GM21423 (cell line): ENCODE measurements at regions not wholly inside any gene's neighbourhood (a gene's known extent, or its start where the extent isn't known, plus 50 kb on each side); places are given as distances from the start of the nearest gene placed in this dataset.
"Not testable (repeated sequence)": the region's sequence is repeated elsewhere in the genome, so short reads cannot be mapped to it uniquely, and the experiment has no call there.

Experiments
- ATAC-seq: cut with Tn5 transposase; IDR thresholded peaks from one replicate; pipeline ENCODE4 v1.9.1; 2021; ENCODE audit warnings: mild to moderate bottlenecking, moderate library complexity; ENCODE audit not compliant: unreplicated experiment

- no peak for ATAC-seq
These were observed 198.7 kb downstream of the GPAT3 start for GRCh38 chr4:83734576-83734975.

GRCh38 chr4:83732114-83732635 is 196.3 kb downstream of the GPAT3 start:
- ATAC-seq = no peak

GRCh38 chr4:83731609-83732008 is 195.7 kb downstream of the GPAT3 start:
- ATAC-seq = no peak

GRCh38 chr4:83730958-83731357 is 195.1 kb downstream of the GPAT3 start:
- ATAC-seq = not testable (repeated sequence)

- no peak for ATAC-seq
These were observed 192.3 kb downstream of the GPAT3 start for GRCh38 chr4:83728191-83728590.

DNA sequence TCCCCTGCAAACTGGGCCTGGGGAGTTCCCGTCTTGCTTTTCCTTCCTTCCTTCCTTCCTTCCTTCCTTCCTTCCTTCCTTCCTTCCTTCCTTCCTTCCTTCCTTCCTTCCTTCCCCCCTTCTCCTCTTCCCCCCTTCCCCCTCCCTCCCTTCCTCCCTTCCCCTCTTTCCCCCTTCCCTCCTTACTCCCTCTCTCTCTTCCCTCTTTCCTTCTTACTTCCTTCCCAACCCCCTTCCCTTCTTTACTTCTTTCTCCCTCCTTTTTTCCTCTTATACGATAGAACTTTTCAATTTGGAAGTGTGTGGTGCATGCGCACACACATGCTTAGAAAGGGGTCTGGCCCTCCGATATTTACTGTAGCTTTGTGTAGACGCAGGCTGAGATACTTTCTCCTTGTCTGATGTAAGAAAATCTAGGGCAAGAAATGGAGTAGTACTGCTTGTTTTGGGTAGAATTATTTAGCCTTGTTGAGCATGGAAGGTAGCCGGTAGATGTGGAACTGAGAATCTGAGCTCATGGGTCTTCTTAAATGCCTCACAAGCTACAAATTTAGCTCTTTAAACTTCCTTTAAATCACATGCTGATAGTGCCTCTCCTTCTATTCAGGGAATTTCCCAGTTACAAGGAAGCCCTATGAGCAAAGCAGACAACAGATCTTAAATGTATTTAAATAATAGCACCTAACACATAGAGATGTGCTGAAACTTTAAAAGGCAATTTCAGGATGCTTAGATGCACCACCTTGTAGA is 189.6 kb downstream of the GPAT3 start:
- no peak for ATAC-seq

DNA sequence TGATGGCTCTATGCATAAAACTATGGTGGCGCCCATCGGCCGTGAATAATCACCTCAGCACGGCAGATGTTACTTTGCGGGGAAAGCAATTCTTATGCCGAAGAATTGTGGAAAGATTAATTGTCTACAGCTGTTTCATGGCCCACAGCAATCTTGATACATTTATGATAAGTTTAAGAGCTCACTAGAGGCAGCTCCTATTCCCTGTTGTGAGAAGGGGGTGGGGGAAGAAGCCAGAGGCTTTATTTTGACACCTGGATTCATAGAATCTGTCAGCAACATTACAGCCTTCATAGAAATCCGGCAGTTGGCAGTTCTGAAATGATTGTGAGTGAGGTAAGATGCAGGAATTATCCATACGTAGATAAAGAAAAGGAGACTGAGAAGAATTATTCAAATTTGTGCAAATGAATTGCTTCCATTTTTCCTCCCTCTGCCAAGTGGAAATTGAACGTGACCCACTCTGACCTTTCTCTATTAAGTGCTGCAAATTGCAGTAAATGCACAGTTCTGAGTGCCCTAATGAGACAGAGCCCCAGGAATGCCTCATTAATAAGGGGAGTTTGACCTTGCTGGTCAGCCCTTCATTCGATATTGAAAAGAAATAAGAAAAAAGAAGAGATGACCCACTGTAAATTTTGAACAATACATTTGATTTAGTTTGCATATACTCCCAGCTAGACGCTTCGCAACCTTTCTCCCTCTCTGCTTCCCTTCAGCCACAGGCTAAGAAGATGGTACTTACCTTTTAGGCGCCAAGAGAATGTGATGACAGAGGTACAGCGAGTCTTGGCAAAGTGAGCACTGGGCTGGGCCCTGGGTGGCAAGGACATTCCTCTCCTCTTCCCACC is 188.8 kb downstream of the GPAT3 start:
- no peak for ATAC-seq

GRCh38 chr4:83723609-83724008 is 187.7 kb downstream of the GPAT3 start:
- no peak for ATAC-seq

DNA sequence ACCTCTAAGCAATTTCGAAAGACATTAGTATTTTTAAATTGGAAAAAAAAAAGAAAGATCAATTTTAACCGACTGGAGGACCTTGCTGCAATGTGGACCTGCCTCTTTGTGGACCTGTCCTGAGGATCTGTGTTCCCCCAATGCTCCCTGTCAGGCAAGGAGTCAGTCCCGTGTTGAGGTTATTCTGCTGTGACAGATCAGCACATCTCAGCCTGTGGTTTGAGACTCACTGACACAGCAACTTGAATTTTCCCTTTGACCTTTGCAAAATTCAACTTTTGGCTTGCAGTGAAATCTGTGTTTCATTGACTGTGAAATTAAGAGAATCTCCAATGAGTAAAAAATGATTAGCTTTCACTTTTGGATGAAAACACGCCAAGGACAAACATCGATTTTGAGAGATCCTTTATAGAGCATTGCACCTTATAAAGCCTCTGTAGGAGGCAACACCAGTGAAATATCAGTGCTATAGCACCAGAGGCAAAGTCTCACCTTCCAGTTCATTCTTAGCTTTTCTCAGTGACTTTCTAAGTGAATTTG is 186.9 kb downstream of the GPAT3 start:
- no peak for ATAC-seq

DNA sequence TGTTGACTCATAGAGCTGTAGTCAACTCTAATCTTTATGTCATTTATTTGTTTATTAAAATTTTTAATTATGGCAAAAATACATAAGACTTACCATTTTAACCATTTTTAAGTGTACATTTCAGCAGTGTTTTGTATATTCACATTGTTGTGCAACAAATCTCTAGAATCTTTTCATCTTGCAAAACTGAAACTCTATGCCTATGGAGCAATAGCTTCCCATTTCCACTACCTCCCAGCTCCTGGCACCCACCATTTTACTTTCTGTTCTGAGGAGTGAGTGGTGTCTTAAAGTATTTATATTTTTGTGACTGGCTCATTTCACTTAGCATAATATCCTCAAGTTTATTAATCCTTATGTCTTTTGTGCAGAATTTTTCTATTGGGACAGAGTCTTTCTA is 181.0 kb downstream of the GPAT3 start:
- no peak for ATAC-seq

DNA sequence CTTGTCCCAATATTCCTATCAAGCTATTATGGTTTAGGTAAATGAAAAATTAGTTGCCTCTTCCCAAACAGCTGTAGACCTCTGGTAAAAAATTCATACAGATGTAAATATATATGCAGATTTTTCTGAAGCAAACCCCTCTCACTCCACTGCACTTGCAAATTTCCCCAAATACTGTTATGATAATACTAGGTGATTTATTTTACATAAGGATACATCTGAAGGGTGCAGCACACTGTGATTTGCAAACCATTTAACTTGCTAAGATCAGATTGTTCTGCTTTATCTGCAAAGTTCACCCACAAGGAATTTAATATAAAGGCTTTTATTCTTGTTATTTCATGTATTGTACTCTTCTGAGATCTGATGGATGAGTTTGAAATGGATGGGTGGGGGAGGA is 177.0 kb downstream of the GPAT3 start:
- ATAC-seq = no peak

GRCh38 chr4:83709627-83710026 is 173.7 kb downstream of the GPAT3 start:
- ATAC-seq = no peak

DNA sequence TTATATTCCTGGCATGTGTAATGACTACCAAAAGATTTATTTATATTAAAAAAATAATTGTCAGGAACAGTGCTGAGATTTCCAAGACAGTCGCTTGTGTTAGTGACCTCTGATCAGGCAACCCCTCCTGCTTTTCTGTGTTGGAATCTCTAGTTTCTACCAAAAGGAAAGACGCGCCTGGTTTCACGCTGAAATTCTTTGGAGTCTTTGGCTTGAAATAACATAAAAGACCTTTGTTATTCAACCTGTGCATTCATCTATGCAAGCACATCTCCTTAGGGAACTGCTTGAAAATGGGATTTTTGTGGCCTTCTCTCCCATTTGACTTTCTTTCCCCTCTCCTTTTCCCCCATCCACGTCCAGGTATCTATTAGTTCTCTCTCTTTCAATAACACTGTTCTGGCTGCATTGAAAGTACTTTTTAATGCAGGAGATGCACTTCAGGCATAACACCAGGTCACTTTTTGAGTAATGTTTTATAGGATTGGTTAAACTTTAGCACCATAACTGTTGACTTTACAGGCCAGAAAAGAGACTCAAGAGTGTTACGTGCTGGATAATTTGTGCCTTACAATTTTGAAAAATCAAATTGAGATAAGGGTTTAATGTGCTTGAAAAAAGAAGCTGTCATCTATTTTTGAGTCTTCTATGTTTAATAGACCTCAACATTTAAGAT is 172.7 kb downstream of the GPAT3 start:
- ATAC-seq = no peak

GRCh38 chr4:83704786-83705185 is 168.9 kb downstream of the GPAT3 start:
- ATAC-seq = no peak

DNA sequence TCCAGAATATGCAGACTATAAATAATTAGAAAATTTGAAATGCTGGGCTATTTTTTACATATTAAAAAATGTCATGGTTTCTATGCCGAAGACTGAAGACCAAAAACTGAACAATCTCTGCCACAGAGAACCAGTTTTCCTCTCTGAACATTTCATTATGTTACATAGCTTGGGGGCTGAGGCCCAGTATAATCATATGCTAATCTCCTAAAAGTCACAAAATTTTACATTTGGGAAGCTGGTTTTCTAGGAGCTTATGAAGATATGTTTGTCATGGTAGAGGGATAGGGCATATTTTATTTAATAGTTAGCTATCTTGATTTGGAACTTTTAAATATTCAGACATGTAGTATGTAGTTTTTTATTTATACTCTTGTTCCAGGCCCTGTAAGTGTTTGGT is 167.8 kb downstream of the GPAT3 start:
- ATAC-seq = no peak

DNA sequence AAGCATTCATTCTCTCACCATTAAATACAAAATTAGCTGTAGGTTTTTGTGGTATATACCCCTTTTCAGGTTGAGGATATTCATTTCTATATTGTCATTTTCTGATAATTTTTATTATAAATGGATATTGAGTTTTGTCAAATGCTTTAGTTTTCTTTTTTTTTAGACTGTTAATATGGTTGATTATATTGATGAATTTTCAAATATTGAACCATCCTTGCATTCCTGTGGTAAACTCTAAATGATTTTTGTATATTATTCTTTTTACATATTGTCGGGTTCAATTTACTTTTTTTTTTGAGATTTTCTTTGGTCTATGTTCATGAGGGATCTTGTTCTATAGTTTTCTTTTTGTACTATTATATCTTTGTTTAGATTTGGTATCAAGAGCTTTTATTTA is 165.1 kb downstream of the GPAT3 start:
- ATAC-seq = no peak

DNA sequence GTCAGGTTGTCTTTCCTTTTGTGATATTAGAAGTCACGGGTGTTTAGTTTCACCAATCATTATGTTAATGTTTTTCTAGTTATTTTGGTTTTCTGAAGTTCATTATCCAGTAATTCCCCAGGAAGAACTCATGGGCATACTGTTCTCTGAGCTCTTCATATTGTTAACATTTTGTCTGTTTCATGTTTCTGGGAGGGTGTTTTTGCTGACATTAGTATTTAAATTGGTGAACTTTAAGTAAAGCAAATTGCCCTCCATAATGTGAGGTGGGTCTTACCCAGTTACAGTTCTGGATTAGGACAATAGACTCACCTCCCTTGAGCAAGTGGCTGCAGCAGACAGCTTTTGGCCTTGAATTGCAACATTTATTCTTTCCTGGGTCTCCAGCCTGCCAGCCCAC is 163.4 kb downstream of the GPAT3 start:
- ATAC-seq = no peak

DNA sequence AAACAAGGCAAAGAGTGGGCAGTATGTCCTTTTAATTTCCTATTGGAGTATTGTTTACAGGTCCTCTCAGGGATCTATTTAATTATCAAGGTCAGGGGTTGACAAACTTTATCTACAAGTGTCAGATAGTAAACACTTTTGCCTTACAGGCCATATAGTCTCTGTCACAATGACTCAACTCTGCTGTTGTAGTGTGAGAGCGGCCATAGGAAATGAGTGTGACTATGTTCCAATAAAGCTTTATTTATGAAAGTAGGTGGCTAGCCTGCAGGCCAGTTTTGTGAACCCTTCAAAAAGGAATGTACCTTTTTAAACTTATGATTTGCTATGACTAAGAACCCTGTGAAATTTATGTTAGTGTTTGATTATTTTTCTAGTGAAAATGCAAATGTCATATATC is 156.1 kb downstream of the GPAT3 start:
- no peak for ATAC-seq

- ATAC-seq = no peak
These were observed 150.3 kb downstream of the GPAT3 start for GRCh38 chr4:83686166-83686565.

DNA sequence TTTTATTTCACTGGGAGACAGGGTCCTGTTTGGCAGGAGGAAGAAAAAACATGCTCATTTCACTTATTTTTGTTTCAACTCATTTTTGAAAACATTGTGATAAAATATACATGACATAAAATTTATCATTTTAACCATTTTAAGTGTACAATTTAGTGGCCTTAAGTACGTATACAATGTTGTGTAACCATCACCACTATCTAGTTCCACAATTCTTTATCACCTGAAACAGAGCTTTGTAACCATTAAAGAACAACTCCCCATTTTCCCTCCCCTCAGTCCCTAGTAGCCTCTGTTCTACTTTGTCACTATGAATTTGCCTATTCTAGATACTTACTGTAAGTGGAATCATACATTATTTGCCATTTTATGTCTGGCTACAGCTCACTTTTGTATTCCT is 143.8 kb downstream of the GPAT3 start:
- no peak for ATAC-seq

- ATAC-seq = no peak
These were observed 143.3 kb downstream of the GPAT3 start for GRCh38 chr4:83679254-83679653.
